Esophagus muscularis mucosa (tissue), 4 donors: ENCODE measurements at regions not wholly inside any gene's neighbourhood (a gene's known extent, or its start where the extent isn't known, plus 50 kb on each side); places are given as distances from the start of the nearest gene placed in this dataset.
"Not testable (repeated sequence)": the region's sequence is repeated elsewhere in the genome, so short reads cannot be mapped to it uniquely, and the experiment has no call there.

Experiments
- DNase-seq: peaks from one replicate; pipeline ENCODE4 v3.0.0-alpha.2; 2017; ENCODE audit errors: extremely low spot score
- H3K27ac ChIP-seq, 4 donors: fragments of 200-600 bp; sonication (generic); replicated peaks in 1 of 4; 1 replicate in 3 of 4; 2 replicates in 1 of 4; pipeline ENCODE4 v1.5.1; 2016 to 2019; ENCODE audit warnings: mild to moderate bottlenecking in 1 of 4
- H3K27me3 ChIP-seq, 4 donors: fragments of 200-600 bp; sonication (generic); one replicate each; pipeline versions ENCODE4 v1.5.1 to v1.6.0; 2016 to 2019
- H3K36me3 ChIP-seq, 4 donors: fragments of 200-600 bp; sonication (generic); one replicate each; pipeline ENCODE4 v1.5.1; 2016 to 2019
- H3K4me1 ChIP-seq, 4 donors: fragments of 200-600 bp; sonication (generic); one replicate each; pipeline ENCODE4 v1.5.1; 2016 to 2019
- H3K4me3 ChIP-seq, 4 donors: fragments of 200-600 bp; sonication (generic); 1 replicate in 2 of 4; 2 replicates in 2 of 4; pipeline ENCODE4 v1.5.1; 2016 to 2019; ENCODE audit warnings: mild to moderate bottlenecking in 4 of 4, moderate library complexity in 1 of 4
- H3K9me3 ChIP-seq, 4 donors: fragments of 200-600 bp; sonication (generic); 1 replicate in 3 of 4; 2 replicates in 1 of 4; pipeline ENCODE4 v1.5.1; 2016 to 2019
- EP300 ChIP-seq: sonication (generic); formaldehyde crosslinking; IDR thresholded peaks from one replicate; pipeline ENCODE4 v1.6.1; 2017; ENCODE audit warnings: antibody characterized with exemption
- POLR2A ChIP-seq: fragments of 450-650 bp; IDR thresholded peaks from one replicate; pipeline ENCODE4 v1.6.1; 2017; ENCODE audit warnings: antibody characterized with exemption, moderate library complexity, mild to moderate bottlenecking, low read depth
- POLR2AphosphoS5 ChIP-seq, 2 donors: sonication (generic); formaldehyde crosslinking; IDR thresholded peaks; one replicate each; pipeline ENCODE4 v1.6.1; 2017; ENCODE audit warnings: antibody characterized with exemption in 2 of 2
- WGBS: methylation state at CpG from one replicate; pipeline ENCODE4 v1.1.5; 2018; 5-methylcytosine and 5-hydroxymethylcytosine counted together
- intact Hi-C: fragments of 100-400 bp; cut with DNase I; formaldehyde crosslinking; loops from one replicate; pipeline ENCODE4 v1.15.1; 2023
- TF ChIP-seq, protein P1 (sequence below), 3 experiments: fragments of 200-600 bp in 2 of 3; fragments of 450-650 bp in 1 of 3; sonication (generic) in 2 of 3; IDR thresholded peaks; one replicate each; pipeline ENCODE4 v1.5.1; 2017 to 2019; ENCODE audit warnings: antibody characterized with exemption in 3 of 3, mild to moderate bottlenecking in 2 of 3, moderate library complexity in 1 of 3

DNA sequence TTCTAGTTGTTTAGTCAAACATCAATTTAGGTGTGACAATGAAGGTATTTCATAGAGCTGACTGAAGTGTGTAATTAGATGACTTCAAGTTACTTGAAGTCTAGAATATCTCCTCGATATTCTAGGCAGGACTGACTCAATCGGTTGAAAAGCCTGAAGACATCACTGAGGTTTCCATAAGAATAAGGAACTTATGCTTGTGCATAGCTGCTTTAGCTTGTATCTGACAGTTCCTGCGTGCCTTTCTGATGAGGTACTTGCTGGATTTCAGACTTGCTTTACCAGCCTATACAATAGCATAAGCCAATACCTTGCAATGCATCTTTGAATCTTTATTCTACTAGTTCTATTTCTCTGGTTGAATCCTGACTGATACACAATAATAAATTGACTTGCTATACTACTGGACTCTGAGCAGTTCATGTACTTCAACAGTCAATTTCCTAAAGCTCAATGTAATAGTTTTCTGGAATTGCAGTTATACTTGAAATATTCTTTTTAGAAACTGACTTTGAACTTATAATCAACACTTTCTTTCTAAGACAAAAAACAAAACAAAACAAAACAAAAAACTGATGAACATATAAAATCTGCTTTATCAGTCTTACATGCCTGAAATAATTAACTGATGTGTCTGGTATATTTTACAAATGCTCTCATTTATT is 1534.8 kb downstream of the SLITRK5 start:
- H3K27me3 ChIP-seq: no peaks in the 10 kb centered on the region
- H3K27ac ChIP-seq: no peak overlapping the region
- no peaks in the 10 kb centered on the region for H3K4me1 ChIP-seq
- H3K4me3 ChIP-seq: no peak overlapping the region
- no peak for DNase-seq
- intact Hi-C loops: no loop called here
- TF ChIP-seq, protein P1, sequence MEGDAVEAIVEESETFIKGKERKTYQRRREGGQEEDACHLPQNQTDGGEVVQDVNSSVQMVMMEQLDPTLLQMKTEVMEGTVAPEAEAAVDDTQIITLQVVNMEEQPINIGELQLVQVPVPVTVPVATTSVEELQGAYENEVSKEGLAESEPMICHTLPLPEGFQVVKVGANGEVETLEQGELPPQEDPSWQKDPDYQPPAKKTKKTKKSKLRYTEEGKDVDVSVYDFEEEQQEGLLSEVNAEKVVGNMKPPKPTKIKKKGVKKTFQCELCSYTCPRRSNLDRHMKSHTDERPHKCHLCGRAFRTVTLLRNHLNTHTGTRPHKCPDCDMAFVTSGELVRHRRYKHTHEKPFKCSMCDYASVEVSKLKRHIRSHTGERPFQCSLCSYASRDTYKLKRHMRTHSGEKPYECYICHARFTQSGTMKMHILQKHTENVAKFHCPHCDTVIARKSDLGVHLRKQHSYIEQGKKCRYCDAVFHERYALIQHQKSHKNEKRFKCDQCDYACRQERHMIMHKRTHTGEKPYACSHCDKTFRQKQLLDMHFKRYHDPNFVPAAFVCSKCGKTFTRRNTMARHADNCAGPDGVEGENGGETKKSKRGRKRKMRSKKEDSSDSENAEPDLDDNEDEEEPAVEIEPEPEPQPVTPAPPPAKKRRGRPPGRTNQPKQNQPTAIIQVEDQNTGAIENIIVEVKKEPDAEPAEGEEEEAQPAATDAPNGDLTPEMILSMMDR (IDR thresholded peaks at IDR 0.05): no peak
- TF ChIP-seq POLR2AphosphoS5 (IDR thresholded peaks at IDR 0.05) (no peak), EP300 (no peak), POLR2A (no peak)
- no peaks in the 10 kb centered on the region for H3K9me3 ChIP-seq
- H3K36me3 ChIP-seq: no peaks in the 10 kb centered on the region
- 68% methylated on average over 3 of the region's 3 CpGs for WGBS

GRCh38 chr13:89212186-89212585 is 1541.0 kb downstream of the SLITRK5 start:
- no peak overlapping the region for H3K4me3 ChIP-seq
- H3K9me3 ChIP-seq: no peaks in the 10 kb centered on the region

GRCh38 chr13:89214185-89214584 is 1543.0 kb downstream of the SLITRK5 start:
- DNase-seq: no peak
- H3K27me3 ChIP-seq: no peaks in the 10 kb centered on the region
- TF ChIP-seq POLR2A: no peak
- TF ChIP-seq EP300: no peak
- no peak for TF ChIP-seq POLR2AphosphoS5 (IDR thresholded peaks at IDR 0.05)
- TF ChIP-seq, protein P1 (IDR thresholded peaks at IDR 0.05): no peak
- no peak overlapping the region for H3K4me3 ChIP-seq
- intact Hi-C loops: no loop called here
- H3K36me3 ChIP-seq: no peaks in the 10 kb centered on the region
- H3K4me1 ChIP-seq: no peaks in the 10 kb centered on the region
- 64% methylated on average over 1 of the region's 1 CpG for WGBS
- H3K9me3 ChIP-seq: no peaks in the 10 kb centered on the region
- no peak overlapping the region for H3K27ac ChIP-seq

More at GRCh38 chr13:89212186-89212585, 1541.0 kb downstream of the SLITRK5 start:
- H3K4me1 ChIP-seq: no peaks in the 10 kb centered on the region
- H3K27me3 ChIP-seq: no peaks in the 10 kb centered on the region
- TF ChIP-seq, protein P1 (IDR thresholded peaks at IDR 0.05): no peak
- no peak for DNase-seq
- H3K36me3 ChIP-seq: no peaks in the 10 kb centered on the region
- H3K27ac ChIP-seq: no peak overlapping the region
- 74% methylated on average over 1 of the region's 1 CpG for WGBS
- intact Hi-C loops: no loop called here

DNA sequence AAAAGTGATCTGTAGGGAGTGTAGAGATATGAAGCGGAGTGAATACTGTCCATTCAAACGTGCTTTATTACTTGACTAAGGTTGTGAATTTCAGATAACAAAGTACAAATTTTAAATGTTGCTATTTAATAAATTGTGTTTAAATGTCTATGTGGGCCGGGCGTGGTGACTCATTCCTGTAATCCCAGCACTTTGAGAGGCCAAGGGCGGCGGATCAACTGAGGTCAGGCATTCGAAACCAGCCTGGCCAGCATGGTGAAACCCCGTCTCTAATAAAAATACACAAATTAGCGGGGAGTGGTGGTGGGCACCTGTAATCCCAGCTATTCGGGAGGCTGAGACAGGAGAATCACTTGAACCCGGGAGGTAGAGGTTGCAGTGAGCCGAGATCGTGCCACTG is 1544.1 kb downstream of the SLITRK5 start:
- H3K27ac ChIP-seq, H3K36me3 ChIP-seq, H3K4me1 ChIP-seq, DNase-seq, intact Hi-C loops, H3K4me3 ChIP-seq, H3K9me3 ChIP-seq, H3K27me3 ChIP-seq: not testable (repeated sequence)
- 87% methylated on average over 13 of the region's 13 CpGs for WGBS

DNA sequence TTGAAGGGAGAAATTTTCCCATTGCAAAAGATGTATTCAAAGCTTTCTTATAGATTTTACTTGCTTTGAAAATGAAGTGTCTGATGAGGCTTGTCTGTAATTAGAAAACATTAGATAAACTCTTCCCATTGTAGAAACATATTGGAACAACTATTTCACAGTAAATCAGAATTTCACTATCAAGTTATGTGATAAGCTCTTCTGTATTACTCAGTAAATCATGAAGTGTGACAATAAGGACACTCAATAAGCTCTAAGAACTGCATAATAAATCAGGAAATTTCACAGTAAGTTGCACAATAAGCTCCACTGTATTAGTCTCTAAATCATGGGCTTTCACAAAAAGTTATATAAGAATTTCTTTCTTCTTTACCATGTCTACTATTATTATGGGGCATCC is 1546.6 kb downstream of the SLITRK5 start:
- Histone ChIP-seq H3K27ac (no peak overlapping the region), H3K4me1 (no peaks in the 10 kb centered on the region), H3K4me3 (no peak overlapping the region), H3K9me3 (peaks cover 0 to 10% (median 8%) of the 10 kb centered on the region in 4 donors), H3K27me3 (no peaks in the 10 kb centered on the region), H3K36me3 (no peaks in the 10 kb centered on the region)
- no peak for TF ChIP-seq POLR2A
- TF ChIP-seq, protein P1 (IDR thresholded peaks at IDR 0.05): no peak
- TF ChIP-seq EP300: no peak
- TF ChIP-seq POLR2AphosphoS5 (IDR thresholded peaks at IDR 0.05): no peak
- intact Hi-C loops: no loop called here
- DNase-seq: no peak
